H1 (cell line): ENCODE measurements at regions not wholly inside any gene's neighbourhood (a gene's known extent, or its start where the extent isn't known, plus 50 kb on each side); places are given as distances from the start of the nearest gene placed in this dataset.

Experiments used
- CTCF ChIA-PET: fragments of 300-600 bp; sonication (Branson Sonifier 250); formaldehyde crosslinking; loops from one replicate; lab custom pipeline; 2021; ENCODE audit not compliant: partially characterized antibody; lab: Charles Lee
- POLR2A ChIA-PET: fragments of 300-600 bp; sonication (Branson Sonifier 250); formaldehyde crosslinking; loops from one replicate; lab custom pipeline; 2021; ENCODE audit warnings: inconsistent platforms; ENCODE audit not compliant: partially characterized antibody; lab: Charles Lee
- DNase-seq, 2 experiments: peaks; one replicate each; pipeline versions ENCODE4 v3.0.0 to v3.0.0-alpha.2; 2010 to 2022; ENCODE audit warnings: low spot score in 2 of 2, low read depth in 1 of 2, mixed read lengths in 1 of 2
- FAIRE-seq: peaks from 2 replicates; lab custom pipeline; 2011; peaks lifted over from hg19 to GRCh38; lab: Jason Lieb, UNC
- H2AFZ ChIP-seq: 2 replicates; pipeline ENCODE4 v1.8.1; 2012; ENCODE audit warnings: low read length, inconsistent platforms
- H2AK5ac ChIP-seq: 2 replicates; pipeline ENCODE4 v1.6.1; 2013; ENCODE audit warnings: low read depth, low read length
- H2BK120ac ChIP-seq: replicated peaks from 2 replicates; pipeline ENCODE3; 2013; ENCODE audit warnings: low read depth, low read length, inconsistent platforms
- H2BK12ac ChIP-seq: 2 replicates; pipeline ENCODE4 v1.6.1; 2013; ENCODE audit warnings: low read depth, low read length
- H2BK15ac ChIP-seq: 2 replicates; pipeline ENCODE4 v1.6.1; 2013; ENCODE audit warnings: low read length
- H2BK20ac ChIP-seq: 2 replicates; pipeline ENCODE4 v1.6.1; 2013; ENCODE audit warnings: low read length
- H2BK5ac ChIP-seq: 2 replicates; pipeline ENCODE4 v1.6.1; 2013; ENCODE audit warnings: low read depth, low read length
- H3K14ac ChIP-seq: 2 replicates; pipeline ENCODE4 v1.6.1; 2013; ENCODE audit warnings: inconsistent platforms; ENCODE audit not compliant: insufficient read length
- H3K18ac ChIP-seq: 2 replicates; pipeline ENCODE4 v1.6.1; 2013; ENCODE audit warnings: low read length; ENCODE audit errors: extremely low read depth
- H3K23ac ChIP-seq: 2 replicates; pipeline ENCODE4 v1.6.1; 2013; ENCODE audit warnings: inconsistent platforms; ENCODE audit not compliant: insufficient read length
- H3K23me2 ChIP-seq: 2 replicates; pipeline ENCODE4 v1.6.1; 2013; ENCODE audit warnings: low read depth, low read length
- H3K27ac ChIP-seq: 2 replicates; pipeline ENCODE4 v1.6.1; 2011; ENCODE audit warnings: low read depth, low read length, inconsistent platforms
- H3K27me3 ChIP-seq, 4 experiments: replicated peaks in 1 of 4; 1 replicate in 1 of 4; 2 replicates in 3 of 4; pipeline versions ENCODE4 v1.6.1 to v1.8.1; 2011 to 2013; ENCODE audit warnings: low read length in 3 of 4, mild to moderate bottlenecking in 3 of 4, inconsistent platforms in 2 of 4, mixed read lengths in 2 of 4, moderate library complexity in 1 of 4; ENCODE audit not compliant: control insufficient read depth in 3 of 4, insufficient read depth in 3 of 4; ENCODE audit errors: extremely low read depth in 1 of 4
- H3K36me3 ChIP-seq, 4 experiments: 2 replicates each; pipeline versions ENCODE4 v1.6.1 to v1.8.1; 2011 to 2013; ENCODE audit warnings: mild to moderate bottlenecking in 4 of 4, low read length in 3 of 4, moderate library complexity in 2 of 4, control low read depth in 1 of 4, inconsistent platforms in 1 of 4; ENCODE audit not compliant: insufficient read depth in 4 of 4, control insufficient read depth in 2 of 4
- H3K4ac ChIP-seq: replicated peaks from 2 replicates; pipeline ENCODE3; 2013; ENCODE audit warnings: low read length, low read depth, mixed read lengths, inconsistent platforms; ENCODE audit not compliant: insufficient read length
- H3K4me1 ChIP-seq, 4 experiments: replicated peaks in 1 of 4; 1 replicate in 1 of 4; 2 replicates in 3 of 4; pipeline versions ENCODE4 v1.6.1 to v1.8.1; 2011 to 2013; ENCODE audit warnings: low read length in 3 of 4, inconsistent platforms in 2 of 4, mixed read lengths in 1 of 4; ENCODE audit not compliant: insufficient read depth in 4 of 4, control insufficient read depth in 3 of 4
- H3K4me2 ChIP-seq, 2 experiments: 2 replicates each; pipeline versions ENCODE4 v1.6.1 to v1.8.1; 2011 to 2013; ENCODE audit warnings: low read depth in 2 of 2, low read length in 2 of 2, control low read depth in 1 of 2, inconsistent platforms in 1 of 2, mild to moderate bottlenecking in 1 of 2; ENCODE audit not compliant: insufficient read depth in 1 of 2
- H3K4me3 ChIP-seq, 4 experiments: fragments of 200-600, 300-600 bp in 1 of 4; sonication (generic), shearing (Covaris generic), sonication (Bioruptor Twin) in 1 of 4; 2 replicates each; pipeline versions ENCODE4 v1.5.1 to v1.8.1; 2011 to 2016; ENCODE audit warnings: low read length in 4 of 4, low read depth in 3 of 4, control low read depth in 2 of 4, inconsistent platforms in 2 of 4, mild to moderate bottlenecking in 2 of 4, mixed read lengths in 1 of 4, moderate library complexity in 1 of 4; ENCODE audit not compliant: insufficient read depth in 2 of 4; ENCODE audit errors: extremely low read depth in 1 of 4
- H3K56ac ChIP-seq: replicated peaks from 2 replicates; pipeline ENCODE3; 2013; ENCODE audit warnings: low read depth, mild to moderate bottlenecking, mixed read lengths, low read length, inconsistent platforms; ENCODE audit not compliant: insufficient read length
- H3K79me1 ChIP-seq: 2 replicates; pipeline ENCODE4 v1.6.1; 2013; ENCODE audit warnings: low read depth, low read length, control low read depth
- H3K79me2 ChIP-seq, 2 experiments: 2 replicates each; pipeline versions ENCODE4 v1.6.1 to v1.8.1; 2012 to 2013; ENCODE audit warnings: low read length in 2 of 2, mild to moderate bottlenecking in 2 of 2, inconsistent platforms in 1 of 2; ENCODE audit not compliant: insufficient read depth in 2 of 2, control insufficient read depth in 1 of 2
- H3K9ac ChIP-seq, 4 experiments: replicated peaks in 1 of 4; 1 replicate in 1 of 4; 2 replicates in 3 of 4; pipeline versions ENCODE4 v1.6.1 to v1.8.1; 2011 to 2013; ENCODE audit warnings: low read depth in 3 of 4, low read length in 3 of 4, control low read depth in 2 of 4, mild to moderate bottlenecking in 2 of 4, moderate library complexity in 2 of 4, inconsistent platforms in 1 of 4; ENCODE audit errors: extremely low read depth in 1 of 4
- H3K9me3 ChIP-seq, 2 experiments: 2 replicates each; pipeline versions ENCODE4 v1.6.1 to v1.8.1; 2012 to 2013; ENCODE audit warnings: mild to moderate bottlenecking in 2 of 2, moderate library complexity in 2 of 2, control low read depth in 1 of 2, inconsistent platforms in 1 of 2, low read depth in 1 of 2, low read length in 1 of 2, mixed read lengths in 1 of 2; ENCODE audit not compliant: insufficient read depth in 2 of 2
- H4K20me1 ChIP-seq, 2 experiments: replicated peaks in 1 of 2; 2 replicates each; pipeline versions ENCODE3 to v1.8.1; 2011 to 2013; ENCODE audit warnings: inconsistent platforms in 2 of 2, low read length in 2 of 2, mild to moderate bottlenecking in 1 of 2; ENCODE audit not compliant: insufficient read depth in 2 of 2, control insufficient read depth in 1 of 2
- H4K5ac ChIP-seq: 2 replicates; pipeline ENCODE4 v1.6.1; 2013; ENCODE audit warnings: low read length, low read depth, mixed read lengths, inconsistent platforms; ENCODE audit not compliant: insufficient read length
- H4K8ac ChIP-seq: 2 replicates; pipeline ENCODE4 v1.8.0; 2013; ENCODE audit warnings: mild to moderate bottlenecking, moderate library complexity, low read length, inconsistent platforms; ENCODE audit not compliant: insufficient read depth; ENCODE audit errors: extremely low read depth
- H4K91ac ChIP-seq: replicated peaks from 2 replicates; pipeline ENCODE3; 2013; ENCODE audit warnings: low read length, mixed read lengths, inconsistent platforms; ENCODE audit not compliant: insufficient read length
- ATF3 ChIP-seq: IDR thresholded peaks from 2 replicates; pipeline ENCODE4 v1.6.1; 2011; ENCODE audit warnings: low read depth, mild to moderate bottlenecking, low read length; ENCODE audit not compliant: insufficient read depth
- BCL11A ChIP-seq, 2 experiments: IDR thresholded peaks; one replicate each; pipeline ENCODE4 v1.6.1; 2011; ENCODE audit warnings: low read depth in 2 of 2, low read length in 2 of 2, mild to moderate bottlenecking in 2 of 2
- CBX5 ChIP-seq: fragments of 300-800, 300-1000 bp; sonication (generic); IDR thresholded peaks from 2 replicates; pipeline ENCODE4 v1.7.1; 2016; ENCODE audit warnings: antibody characterized with exemption, low read length, low read depth
- CHD2 ChIP-seq: IDR thresholded peaks from 2 replicates; pipeline ENCODE4 v1.6.1; 2012; ENCODE audit warnings: low read length, improper control_type of control experiment
- JUND ChIP-seq: IDR thresholded peaks from 2 replicates; pipeline ENCODE4 v1.6.1; 2011; ENCODE audit warnings: mild to moderate bottlenecking, improper control_type of control experiment, low read length
- RAD21 ChIP-seq, 2 experiments: IDR thresholded peaks in 1 of 2; conservative IDR thresholded peaks in 1 of 2; 2 replicates each; pipeline ENCODE4 v1.6.1; 2011; ENCODE audit warnings: low read depth in 2 of 2, low read length in 2 of 2, improper control_type of control experiment in 1 of 2, inconsistent platforms in 1 of 2, mild to moderate bottlenecking in 1 of 2, moderate library complexity in 1 of 2
- RFX5 ChIP-seq: IDR thresholded peaks from 2 replicates; pipeline ENCODE4 v1.6.1; 2011; ENCODE audit warnings: low read depth, low read length, improper control_type of control experiment, borderline replicate concordance
- SIN3A ChIP-seq, 2 experiments: IDR thresholded peaks in 1 of 2; conservative IDR thresholded peaks in 1 of 2; 2 replicates each; pipeline ENCODE4 v1.6.1; 2011 to 2012; ENCODE audit warnings: low read length in 2 of 2, improper control_type of control experiment in 1 of 2, low read depth in 1 of 2, mild to moderate bottlenecking in 1 of 2
- SP2 ChIP-seq: IDR thresholded peaks from 2 replicates; pipeline ENCODE4 v1.6.1; 2012; ENCODE audit warnings: mild to moderate bottlenecking, low read length, inconsistent platforms
- TEAD4 ChIP-seq: IDR thresholded peaks from 2 replicates; pipeline ENCODE4 v1.6.1; 2012; ENCODE audit warnings: low read depth, low read length, inconsistent platforms, mixed read lengths
- USF2 ChIP-seq: IDR thresholded peaks from 2 replicates; pipeline ENCODE4 v1.6.1; 2011; ENCODE audit warnings: low read length, improper control_type of control experiment
- ZNF274 ChIP-seq: IDR thresholded peaks from 2 replicates; pipeline ENCODE4 v1.7.0; 2012; ENCODE audit warnings: low read length, borderline replicate concordance; ENCODE audit errors: extremely low read depth
- TF ChIP-seq, protein P1 (sequence below): IDR thresholded peaks from 2 replicates; pipeline ENCODE4 v1.6.1; 2012; ENCODE audit warnings: inconsistent platforms

- no peak overlapping the region for H2AK5ac ChIP-seq
- no peaks in the 10 kb centered on the region for H3K9me3 ChIP-seq
- no peak overlapping the region for H4K91ac ChIP-seq
- no peak overlapping the region for H3K9ac ChIP-seq
- H3K27ac ChIP-seq: no peak overlapping the region
- H3K4me1 ChIP-seq: no peaks in the 10 kb centered on the region
- DNase-seq: no peak
- H4K20me1 ChIP-seq: no peaks in the 10 kb centered on the region
- H3K27me3 ChIP-seq: peaks cover 0 to 1% (median 0%) of the 10 kb centered on the region in 4 experiments; a peak in 1 of 7 replicates
- H3K23ac ChIP-seq: no peak overlapping the region
- no peak overlapping the region for H3K18ac ChIP-seq
- H2BK20ac ChIP-seq: no peak overlapping the region
- no peak overlapping the region for H2BK15ac ChIP-seq
- H2BK12ac ChIP-seq: no peak overlapping the region
- H4K5ac ChIP-seq: no peak overlapping the region
- H3K36me3 ChIP-seq: no peaks in the 10 kb centered on the region
- H3K4me2 ChIP-seq: no peak overlapping the region
- H3K4ac ChIP-seq: no peak overlapping the region
- no peak for FAIRE-seq
- H3K23me2 ChIP-seq: no peaks in the 10 kb centered on the region
- H3K56ac ChIP-seq: no peak overlapping the region
- no peaks in the 10 kb centered on the region for H3K79me1 ChIP-seq
- no peak overlapping the region for H3K14ac ChIP-seq
- H3K4me3 ChIP-seq: no peak overlapping the region
- H2BK120ac ChIP-seq: no peak overlapping the region
- ChIA-PET POLR2A (no interaction called here), CTCF (interaction anchor here (1.1 kb wide), 1 partner anchor 66 kb away, joined by 3 read pairs; no protein-coding TSS in a partner anchor)
- no peak overlapping the region for H4K8ac ChIP-seq
- no peaks in the 10 kb centered on the region for H3K79me2 ChIP-seq
- no peak overlapping the region for H2BK5ac ChIP-seq
- H2AFZ ChIP-seq: no peak overlapping the region
- no peak for TF ChIP-seq TEAD4
- TF ChIP-seq RAD21 (IDR thresholded peaks at IDR 0.05 in 1 of 2, conservative IDR thresholded peaks at IDR 0.05 in 1 of 2; ENCODE audit: low read depth in 2 of 2, low read length in 2 of 2): no peak
- TF ChIP-seq BCL11A (IDR thresholded peaks at IDR 0.05; ENCODE audit: low read depth in 2 of 2, low read length in 2 of 2): no peak
- TF ChIP-seq SIN3A (conservative IDR thresholded peaks at IDR 0.05 in 1 of 2, IDR thresholded peaks at IDR 0.05 in 1 of 2; ENCODE audit: low read depth in 1 of 2, low read length in 2 of 2): no peak
- TF ChIP-seq USF2: no peak
- TF ChIP-seq SP2: no peak
- TF ChIP-seq, protein P1, sequence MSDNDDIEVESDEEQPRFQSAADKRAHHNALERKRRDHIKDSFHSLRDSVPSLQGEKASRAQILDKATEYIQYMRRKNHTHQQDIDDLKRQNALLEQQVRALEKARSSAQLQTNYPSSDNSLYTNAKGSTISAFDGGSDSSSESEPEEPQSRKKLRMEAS: no peak
- TF ChIP-seq ATF3: no peak
- TF ChIP-seq JUND: no peak
- no peak for TF ChIP-seq RFX5
- no peak for TF ChIP-seq CHD2
- TF ChIP-seq ZNF274: no peak
- TF ChIP-seq CBX5: no peak
These were observed 276.3 kb upstream of the ZSWIM2 start for GRCh38 chr2:187125318-187125717.
